ENCODE measurements at regions not wholly inside any gene's neighbourhood (a gene's known extent, or its start where the extent isn't known, plus 50 kb on each side); places are given as distances from the start of the nearest gene placed in this dataset.
"Not testable (repeated sequence)": the region's sequence is repeated elsewhere in the genome, so short reads cannot be mapped to it uniquely, and the experiment has no call there.

DNA sequence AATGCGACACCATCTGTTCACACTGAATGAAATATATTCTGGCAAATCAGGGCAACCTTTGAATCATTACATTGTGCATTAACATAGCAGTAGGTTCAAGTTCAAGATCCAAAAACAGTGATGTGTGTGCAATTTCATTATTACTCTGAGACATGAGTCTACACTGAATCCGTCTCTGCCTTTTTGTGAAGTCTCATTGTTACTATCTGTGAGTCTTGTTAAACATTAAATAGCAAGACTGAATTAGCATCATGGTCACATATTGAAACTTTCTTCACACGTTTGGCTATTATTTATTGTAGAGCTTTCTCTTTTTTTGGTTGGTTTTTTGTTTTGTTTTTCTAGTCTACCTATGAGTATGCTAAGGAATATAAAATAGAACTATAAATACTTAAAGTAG lies 117.1 kb upstream of the SLITRK5 start:
- Histone ChIP-seq H3K4me1 (no peaks in the 10 kb centered on the region), H3K27me3 (no peaks in the 10 kb centered on the region), H3K36me3 (no peaks in the 10 kb centered on the region), H3K4me3 (no peak overlapping the region), H3K27ac (no peak overlapping the region), H3K9me3 (no peaks in the 10 kb centered on the region)
- DNase-seq (no peak), ATAC-seq (ENCODE audit: low FRiP score in 2 of 2) (no peak)
- WGBS, 2 donors, result 75 to 89% methylated on average over 3 of the region's 3 CpGs
- TF ChIP-seq POLR2A (IDR thresholded peaks at IDR 0.05) (no peak), EP300 (IDR thresholded peaks at IDR 0.05) (no peak)
- TF ChIP-seq, protein P1, sequence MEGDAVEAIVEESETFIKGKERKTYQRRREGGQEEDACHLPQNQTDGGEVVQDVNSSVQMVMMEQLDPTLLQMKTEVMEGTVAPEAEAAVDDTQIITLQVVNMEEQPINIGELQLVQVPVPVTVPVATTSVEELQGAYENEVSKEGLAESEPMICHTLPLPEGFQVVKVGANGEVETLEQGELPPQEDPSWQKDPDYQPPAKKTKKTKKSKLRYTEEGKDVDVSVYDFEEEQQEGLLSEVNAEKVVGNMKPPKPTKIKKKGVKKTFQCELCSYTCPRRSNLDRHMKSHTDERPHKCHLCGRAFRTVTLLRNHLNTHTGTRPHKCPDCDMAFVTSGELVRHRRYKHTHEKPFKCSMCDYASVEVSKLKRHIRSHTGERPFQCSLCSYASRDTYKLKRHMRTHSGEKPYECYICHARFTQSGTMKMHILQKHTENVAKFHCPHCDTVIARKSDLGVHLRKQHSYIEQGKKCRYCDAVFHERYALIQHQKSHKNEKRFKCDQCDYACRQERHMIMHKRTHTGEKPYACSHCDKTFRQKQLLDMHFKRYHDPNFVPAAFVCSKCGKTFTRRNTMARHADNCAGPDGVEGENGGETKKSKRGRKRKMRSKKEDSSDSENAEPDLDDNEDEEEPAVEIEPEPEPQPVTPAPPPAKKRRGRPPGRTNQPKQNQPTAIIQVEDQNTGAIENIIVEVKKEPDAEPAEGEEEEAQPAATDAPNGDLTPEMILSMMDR (IDR thresholded peaks at IDR 0.05), result no peak

GRCh38 chr13:87557788-87558187 lies 113.4 kb upstream of the SLITRK5 start:
- no peaks in the 10 kb centered on the region for H3K36me3 ChIP-seq
- no peaks in the 10 kb centered on the region for H3K9me3 ChIP-seq
- H3K27ac ChIP-seq, result no peak overlapping the region
- ATAC-seq (ENCODE audit: low FRiP score in 2 of 2) (no peak), DNase-seq (no peak)
- H3K4me3 ChIP-seq, result no peak overlapping the region
- H3K4me1 ChIP-seq, result no peaks in the 10 kb centered on the region
- H3K27me3 ChIP-seq, result no peaks in the 10 kb centered on the region
- no peak for TF ChIP-seq EP300 (IDR thresholded peaks at IDR 0.05)
- TF ChIP-seq POLR2AphosphoS5 (IDR thresholded peaks at IDR 0.05), result no peak
- TF ChIP-seq, protein P1 (IDR thresholded peaks at IDR 0.05), result no peak
- TF ChIP-seq POLR2A (IDR thresholded peaks at IDR 0.05), result no peak
- 63 to 74% methylated on average over 2 of the region's 2 CpGs for WGBS, 2 donors

- peak in 1 of 2 donors; percentile 79 for DNase-seq
- ATAC-seq (ENCODE audit: low FRiP score in 2 of 2), result not testable (repeated sequence)
Measured at GRCh38 chr13:87561580-87561979, 109.6 kb upstream of the SLITRK5 start.

GRCh38 chr13:87570669-87571068 lies 100.5 kb upstream of the SLITRK5 start:
- H3K4me1 ChIP-seq, result no peaks in the 10 kb centered on the region
- ATAC-seq (ENCODE audit: low FRiP score in 2 of 2) (no peak), DNase-seq (no peak)
- no peaks in the 10 kb centered on the region for H3K36me3 ChIP-seq
- H3K4me3 ChIP-seq, result no peak overlapping the region
- H3K9me3 ChIP-seq, result no peaks in the 10 kb centered on the region
- H3K27me3 ChIP-seq, result no peaks in the 10 kb centered on the region
- H3K27ac ChIP-seq, result no peak overlapping the region
- 55 to 58% methylated on average over 2 of the region's 2 CpGs for WGBS, 2 donors
- no peak for TF ChIP-seq EP300 (IDR thresholded peaks at IDR 0.05)
- TF ChIP-seq POLR2AphosphoS5 (IDR thresholded peaks at IDR 0.05), result no peak
- TF ChIP-seq POLR2A (IDR thresholded peaks at IDR 0.05), result no peak
- TF ChIP-seq, protein P1 (IDR thresholded peaks at IDR 0.05), result no peak

More at GRCh38 chr13:87561580-87561979, 109.6 kb upstream of the SLITRK5 start:
- not testable (repeated sequence) for H3K9me3 ChIP-seq, H3K27ac ChIP-seq, H3K4me3 ChIP-seq, H3K27me3 ChIP-seq, H3K4me1 ChIP-seq, H3K36me3 ChIP-seq
- 94 to 95% methylated on average over 28 to 31 of the region's 31 CpGs for WGBS, 2 donors

- no peaks in the 10 kb centered on the region for H3K27me3 ChIP-seq
- H3K4me3 ChIP-seq, result no peak overlapping the region
- no peaks in the 10 kb centered on the region for H3K36me3 ChIP-seq
- H3K4me1 ChIP-seq, result no peaks in the 10 kb centered on the region
- DNase-seq, result no peak
- ATAC-seq (ENCODE audit: low FRiP score in 2 of 2), result no peak
- no peaks in the 10 kb centered on the region for H3K9me3 ChIP-seq
- TF ChIP-seq POLR2A (IDR thresholded peaks at IDR 0.05), result no peak
- H3K27ac ChIP-seq, result no peak overlapping the region
Measured at GRCh38 chr13:87582399-87582798, 88.8 kb upstream of the SLITRK5 start.

GRCh38 chr13:87590518-87590917 lies 80.7 kb upstream of the SLITRK5 start:
- Histone ChIP-seq H3K36me3 (no peaks in the 10 kb centered on the region), H3K4me1 (no peaks in the 10 kb centered on the region), H3K27me3 (no peaks in the 10 kb centered on the region), H3K9me3 (no peaks in the 10 kb centered on the region), H3K27ac (no peak overlapping the region), H3K4me3 (no peak overlapping the region)
- WGBS, 2 donors, result 89 to 92% methylated on average over 1 of the region's 1 CpG
- DNase-seq, result no peak
- TF ChIP-seq EP300 (IDR thresholded peaks at IDR 0.05) (no peak), POLR2A (IDR thresholded peaks at IDR 0.05) (no peak), POLR2AphosphoS5 (IDR thresholded peaks at IDR 0.05) (no peak)
- TF ChIP-seq, protein P1 (IDR thresholded peaks at IDR 0.05), result no peak
- ATAC-seq (ENCODE audit: low FRiP score in 2 of 2), result no peak

GRCh38 chr13:87604437-87604836 lies 66.7 kb upstream of the SLITRK5 start:
- not testable (repeated sequence) for H3K9me3 ChIP-seq; DNase-seq; H3K36me3 ChIP-seq; H3K4me3 ChIP-seq; H3K27me3 ChIP-seq; H3K27ac ChIP-seq; ATAC-seq (ENCODE audit: low FRiP score in 2 of 2); H3K4me1 ChIP-seq
- WGBS, 2 donors, result 72 to 73% methylated on average over 2 of the region's 2 CpGs
